HG03159 (cell line): ENCODE measurements at regions not wholly inside any gene's neighbourhood (a gene's known extent, or its start where the extent isn't known, plus 50 kb on each side); places are given as distances from the start of the nearest gene placed in this dataset.
"Not testable (repeated sequence)": the region's sequence is repeated elsewhere in the genome, so short reads cannot be mapped to it uniquely, and the experiment has no call there.

Experiments
- ATAC-seq: cut with Tn5 transposase; IDR thresholded peaks from one replicate; pipeline ENCODE4 v1.9.1; 2021; ENCODE audit warnings: mild to moderate bottlenecking, moderate library complexity; ENCODE audit not compliant: unreplicated experiment

DNA sequence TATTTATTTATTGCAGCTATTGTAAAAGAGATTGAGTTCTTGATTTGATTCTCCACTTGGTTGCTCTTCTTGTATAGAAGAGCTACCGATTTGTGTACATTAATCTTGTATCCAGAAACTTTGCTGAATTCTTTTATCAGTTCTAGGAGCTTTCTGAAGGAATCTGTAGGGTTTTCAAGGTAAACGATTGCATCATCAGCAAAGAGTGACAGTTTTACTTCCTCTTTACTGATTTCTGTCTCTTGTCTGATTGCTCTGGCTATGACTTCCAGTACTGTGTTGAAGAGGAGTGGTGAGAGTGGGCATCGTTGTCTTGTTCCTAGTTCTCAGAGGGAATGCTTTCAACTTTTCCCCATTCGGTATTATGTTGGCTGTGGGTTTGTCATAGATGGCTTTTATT, 103.1 kb downstream of the CAPZA3 start:
- not testable (repeated sequence) for ATAC-seq

DNA sequence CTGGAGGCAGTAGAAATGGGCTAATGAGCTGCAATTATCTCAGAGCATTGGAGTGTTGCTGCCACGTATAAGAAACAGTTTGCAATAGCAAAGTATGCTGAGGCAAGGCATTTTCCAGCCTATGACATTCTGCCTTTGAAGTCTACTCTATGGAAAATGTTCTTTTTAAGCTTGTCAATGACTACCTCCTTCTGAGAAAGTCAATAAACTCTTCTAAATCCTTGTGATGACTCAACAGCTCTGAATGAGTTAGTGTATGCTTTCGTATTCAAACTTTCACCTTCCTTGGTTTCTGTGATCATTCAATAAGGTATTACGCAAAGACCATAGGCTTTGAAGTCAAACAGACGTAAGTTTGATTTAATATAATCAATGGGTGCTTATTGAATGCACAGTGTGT, 111.2 kb downstream of the CAPZA3 start:
- ATAC-seq = no peak

- no peak for ATAC-seq
These were observed 111.8 kb downstream of the CAPZA3 start for GRCh38 chr12:18849761-18850160.

DNA sequence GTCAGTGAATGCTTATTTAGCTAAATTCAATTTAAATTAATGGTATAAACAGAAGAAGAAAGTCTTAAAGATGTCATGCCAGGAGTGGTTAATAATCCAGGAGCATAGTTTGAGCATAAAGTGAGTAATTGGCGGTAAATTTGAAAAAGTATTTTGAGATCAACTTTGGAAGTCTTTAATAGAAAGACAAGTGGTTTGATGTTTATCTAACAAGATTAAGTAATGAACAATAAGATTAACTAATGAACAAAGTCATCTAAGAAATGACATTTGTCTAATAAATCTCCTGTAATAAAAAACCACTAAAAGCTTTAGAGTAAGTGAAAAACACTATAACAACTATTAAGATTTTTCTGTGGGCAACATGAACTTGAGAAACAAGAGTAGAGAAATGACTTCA, 112.8 kb downstream of the CAPZA3 start:
- ATAC-seq = no peak

- no peak for ATAC-seq
These were observed 113.4 kb downstream of the CAPZA3 start for GRCh38 chr12:18851271-18851670.

GRCh38 chr12:18853570-18854366, 115.8 kb downstream of the CAPZA3 start:
- ATAC-seq = no peak

DNA sequence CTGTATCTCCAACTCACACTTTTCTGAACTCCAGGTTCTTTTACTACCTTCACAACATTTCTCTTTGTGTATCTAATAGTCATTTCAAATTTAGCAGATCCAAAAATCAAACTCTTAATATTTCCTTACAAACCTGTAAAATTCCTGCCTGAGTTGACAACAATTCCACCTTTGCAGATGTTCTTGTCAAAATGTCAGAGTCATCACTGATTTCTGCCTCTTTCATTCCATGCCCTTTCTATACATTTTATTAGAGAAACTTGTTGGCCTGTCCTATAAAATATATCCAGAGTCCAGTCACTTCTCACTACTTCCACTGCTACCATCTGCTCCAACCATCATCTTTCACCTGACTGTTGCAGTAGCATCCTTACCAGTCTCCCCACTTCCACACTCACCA, 119.7 kb downstream of the CAPZA3 start:
- ATAC-seq = no peak

DNA sequence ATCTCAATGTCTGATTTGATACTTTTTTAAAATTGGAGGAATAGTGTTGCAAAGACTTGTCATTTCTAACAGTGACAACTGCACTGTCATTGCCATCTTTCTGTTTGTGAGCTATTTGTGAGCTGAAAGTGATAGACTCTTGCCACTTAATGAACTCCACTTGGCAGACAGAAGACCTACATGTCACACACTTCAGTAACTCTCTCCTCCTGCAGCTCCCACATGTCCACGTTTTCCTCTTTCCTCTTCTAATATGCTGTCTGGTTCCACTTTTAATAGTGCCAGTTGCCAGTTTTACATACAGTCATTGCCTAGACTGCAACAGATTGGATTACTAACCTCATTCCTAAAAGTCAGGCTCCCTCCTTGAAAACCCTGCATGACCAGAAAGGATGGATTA, 121.5 kb downstream of the CAPZA3 start:
- ATAC-seq = no peak

GRCh38 chr12:18861287-18861858, 123.5 kb downstream of the CAPZA3 start:
- no peak for ATAC-seq

DNA sequence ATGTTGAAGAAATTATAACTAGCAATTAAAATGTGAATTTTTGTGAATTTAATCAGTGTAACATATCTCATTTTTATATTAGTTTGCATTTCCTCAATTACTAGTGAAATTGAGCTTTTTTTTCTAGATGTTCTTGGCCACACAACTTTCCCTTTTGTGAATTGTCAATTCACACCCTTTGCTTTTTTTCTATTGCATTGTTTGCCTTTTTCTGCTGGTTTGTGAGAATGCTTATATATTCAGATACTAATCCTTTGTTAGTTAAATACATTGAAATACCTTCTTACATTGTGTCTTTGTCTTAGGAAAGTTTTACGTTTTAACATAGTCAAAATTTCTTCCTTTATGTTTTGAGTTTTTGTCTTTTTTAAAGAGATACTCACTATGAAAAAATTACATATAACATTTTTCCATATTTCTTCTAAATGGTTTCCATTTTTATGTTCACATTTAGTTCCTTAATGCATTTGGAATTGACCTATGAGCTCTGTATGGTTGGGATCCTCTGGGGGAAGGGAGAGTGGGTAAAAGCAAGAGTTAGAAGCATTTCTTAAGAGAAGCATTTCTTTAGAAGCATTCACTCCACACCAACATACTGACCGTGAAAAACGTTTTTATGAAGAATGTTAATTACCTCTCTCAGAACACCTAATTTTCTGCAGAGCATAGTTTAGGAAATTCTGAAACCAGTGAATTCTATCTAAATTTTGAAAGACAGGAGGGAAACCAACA, 126.0 kb downstream of the CAPZA3 start:
- no peak for ATAC-seq

DNA sequence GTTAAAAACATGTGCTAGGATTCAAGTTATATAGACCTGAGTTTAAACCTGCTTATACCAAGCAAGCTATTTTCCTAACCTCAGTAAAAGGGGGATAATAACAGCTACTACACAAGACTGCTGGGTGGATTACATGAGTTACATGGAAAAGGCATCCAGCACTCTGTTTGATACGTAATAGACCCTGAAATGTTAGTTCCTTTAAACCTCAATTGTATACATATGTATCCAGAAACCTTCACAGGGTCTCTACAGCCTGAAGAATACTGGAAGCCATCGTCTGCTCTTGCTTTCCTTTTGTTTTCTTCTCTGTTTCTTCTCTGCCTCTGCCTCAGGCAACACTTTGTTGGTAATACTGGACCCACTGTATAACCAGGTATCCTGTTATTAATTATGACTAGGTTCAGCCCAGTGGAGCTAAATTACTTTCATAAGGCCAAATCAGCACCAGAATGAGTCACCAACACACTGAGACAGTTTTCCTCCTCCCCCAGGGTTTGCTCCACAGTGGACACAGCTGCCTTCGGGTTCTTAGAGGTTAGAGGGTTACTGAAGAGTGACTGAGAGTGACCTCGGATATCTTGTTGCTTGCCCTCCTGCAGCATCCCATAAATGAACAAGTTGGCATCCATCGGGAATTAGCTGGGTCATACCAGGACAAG, 127.1 kb downstream of the CAPZA3 start:
- ATAC-seq = no peak

- no peak for ATAC-seq
These were observed 130.8 kb downstream of the CAPZA3 start for GRCh38 chr12:18868717-18869116.

DNA sequence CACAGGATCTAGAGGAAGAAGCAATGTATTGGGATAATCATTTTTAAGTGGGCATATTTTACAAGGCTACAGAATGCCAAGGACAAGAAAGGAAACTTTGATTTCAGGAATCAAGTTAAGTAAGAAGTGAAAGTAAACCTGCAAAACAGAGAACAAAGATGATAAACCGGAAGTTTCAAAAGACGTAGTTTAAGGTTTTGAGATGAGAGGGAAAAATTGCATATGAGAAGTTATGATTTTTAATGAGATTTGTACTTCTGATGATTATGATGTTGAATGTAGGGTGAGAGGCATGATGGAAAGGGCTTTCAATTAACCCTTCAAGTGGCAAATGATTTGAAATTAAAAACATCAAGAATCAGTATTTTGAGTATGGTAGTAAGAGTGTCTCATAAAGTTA, 134.9 kb downstream of the CAPZA3 start:
- ATAC-seq = no peak

GRCh38 chr12:18878676-18879180, 140.8 kb downstream of the CAPZA3 start:
- ATAC-seq = no peak

- ATAC-seq = no peak
These were observed 144.8 kb downstream of the CAPZA3 start for GRCh38 chr12:18882690-18883089.

GRCh38 chr12:18886962-18887361, 149.0 kb downstream of the CAPZA3 start:
- ATAC-seq = no peak

DNA sequence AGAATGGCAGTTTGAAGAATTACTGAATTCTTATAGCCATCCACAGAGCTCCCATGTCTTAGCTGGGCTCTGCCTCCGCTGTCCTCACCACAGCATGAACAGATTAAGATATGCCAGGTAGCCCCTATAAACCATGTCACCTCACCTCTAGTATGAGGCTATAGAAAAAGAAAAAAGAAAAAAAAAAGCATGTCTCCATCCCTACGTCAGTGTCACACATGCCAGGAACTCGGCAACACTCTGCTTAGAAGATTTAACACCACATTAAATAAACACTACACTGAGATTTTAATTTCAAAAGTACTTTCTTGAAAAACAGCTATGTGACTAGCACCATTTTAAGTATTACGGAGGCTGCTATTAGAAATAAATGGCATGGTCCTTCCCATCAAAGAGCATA, 149.4 kb downstream of the CAPZA3 start:
- no peak for ATAC-seq

DNA sequence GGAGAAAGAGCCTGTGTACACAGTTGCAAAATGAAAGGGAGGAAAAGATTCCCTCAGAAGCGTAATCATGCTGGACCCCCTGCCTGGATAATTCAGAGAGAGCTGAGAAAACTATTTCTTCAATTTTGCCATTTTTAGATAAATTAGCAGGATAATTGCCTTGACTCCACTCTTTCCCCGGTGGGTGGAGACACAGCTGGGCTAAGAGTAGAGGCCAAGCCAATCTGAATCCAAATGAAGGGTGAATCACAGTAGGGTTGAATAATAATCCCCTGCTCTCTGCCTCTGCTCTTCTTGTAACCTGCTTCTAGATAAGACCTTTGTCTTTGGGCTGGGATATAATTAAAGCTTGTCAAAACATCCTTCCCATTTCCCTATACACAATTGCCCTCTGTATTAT, 150.1 kb downstream of the CAPZA3 start:
- ATAC-seq = no peak

GRCh38 chr12:18890621-18891020, 152.7 kb downstream of the CAPZA3 start:
- ATAC-seq = not testable (repeated sequence)

- no peak for ATAC-seq
These were observed 157.6 kb downstream of the CAPZA3 start for GRCh38 chr12:18895540-18895939.

- no peak for ATAC-seq
These were observed 158.0 kb downstream of the CAPZA3 start for GRCh38 chr12:18895946-18896345.
